IgD-negative memory B cell (primary cell): ENCODE measurements at regions not wholly inside any gene's neighbourhood (a gene's known extent, or its start where the extent isn't known, plus 50 kb on each side); places are given as distances from the start of the nearest gene placed in this dataset.

ENCODE experiments used
- H3K27ac Mint-ChIP-seq, 3 donors: one replicate each; pipeline ENCODE4 v1.8.0; 2020 to 2022; ENCODE audit warnings: mild to moderate bottlenecking in 3 of 3, mixed read lengths in 3 of 3, moderate library complexity in 1 of 3
- H3K27me3 Mint-ChIP-seq: one replicate; pipeline ENCODE4 v1.8.0; 2021; ENCODE audit warnings: mixed read lengths
- H3K36me3 Mint-ChIP-seq: one replicate; pipeline ENCODE4 v1.8.0; 2020; ENCODE audit warnings: mild to moderate bottlenecking, mixed read lengths
- H3K4me1 Mint-ChIP-seq, 3 donors: one replicate each; pipeline ENCODE4 v1.8.0; 2020 to 2022; ENCODE audit warnings: mixed read lengths in 3 of 3, mild to moderate bottlenecking in 1 of 3
- H3K4me3 Mint-ChIP-seq, 4 donors: one replicate each; pipeline ENCODE4 v1.8.0; 2020 to 2022; ENCODE audit warnings: mild to moderate bottlenecking in 4 of 4, mixed read lengths in 4 of 4, moderate library complexity in 3 of 4
- H3K9me3 Mint-ChIP-seq, 3 donors: one replicate each; pipeline ENCODE4 v1.8.0; 2020 to 2021; ENCODE audit warnings: mixed read lengths in 3 of 3, mild to moderate bottlenecking in 1 of 3

- Mint-ChIP-seq H3K36me3 (no peaks in the 10 kb centered on the region), H3K4me3 (no peak overlapping the region), H3K27me3 (no peaks in the 10 kb centered on the region), H3K27ac (no peak overlapping the region), H3K4me1 (no peaks in the 10 kb centered on the region), H3K9me3 (peaks cover 0 to 2% (median 0%) of the 10 kb centered on the region in 3 donors)
Observed at GRCh38 chr1:95386371-95386770, 152.4 kb downstream of the RWDD3 start.

DNA sequence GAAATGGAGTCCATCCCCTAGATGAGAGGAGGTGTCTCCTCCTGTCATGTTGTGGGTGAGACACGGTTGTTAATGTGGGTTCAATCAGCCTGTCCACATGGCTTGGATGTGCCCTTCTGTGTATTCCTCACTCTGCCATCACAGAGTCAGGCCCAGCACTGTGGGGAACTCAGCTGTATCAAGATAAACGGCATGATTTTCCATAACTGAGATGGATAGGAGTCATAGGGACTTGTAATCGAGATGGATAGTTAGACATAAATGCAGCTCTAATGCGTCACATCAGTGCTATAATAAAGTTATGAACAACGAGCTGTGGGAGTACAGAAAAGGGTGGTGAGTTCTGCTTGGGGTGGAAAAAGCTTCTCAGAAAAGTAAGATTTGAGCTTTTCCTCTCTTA is 152.9 kb downstream of the RWDD3 start:
- Mint-ChIP-seq H3K36me3 (no peaks in the 10 kb centered on the region), H3K4me3 (no peak overlapping the region), H3K4me1 (no peaks in the 10 kb centered on the region), H3K27ac (no peak overlapping the region), H3K9me3 (peaks cover 0 to 2% (median 0%) of the 10 kb centered on the region in 3 donors), H3K27me3 (no peaks in the 10 kb centered on the region)

- Mint-ChIP-seq H3K4me1 (no peaks in the 10 kb centered on the region), H3K27ac (no peak overlapping the region), H3K9me3 (peaks cover 0 to 2% (median 0%) of the 10 kb centered on the region in 3 donors), H3K27me3 (peaks cover 1% of the 10 kb centered on the region), H3K36me3 (no peaks in the 10 kb centered on the region), H3K4me3 (no peak overlapping the region)
Observed at GRCh38 chr1:95388031-95388430, 154.0 kb downstream of the RWDD3 start.

GRCh38 chr1:95393434-95393833 is 159.4 kb downstream of the RWDD3 start:
- Mint-ChIP-seq H3K27me3 (peaks cover 1% of the 10 kb centered on the region), H3K27ac (no peak overlapping the region), H3K9me3 (peaks cover 0 to 2% (median 0%) of the 10 kb centered on the region in 3 donors), H3K36me3 (no peaks in the 10 kb centered on the region), H3K4me3 (no peak overlapping the region), H3K4me1 (no peaks in the 10 kb centered on the region)

DNA sequence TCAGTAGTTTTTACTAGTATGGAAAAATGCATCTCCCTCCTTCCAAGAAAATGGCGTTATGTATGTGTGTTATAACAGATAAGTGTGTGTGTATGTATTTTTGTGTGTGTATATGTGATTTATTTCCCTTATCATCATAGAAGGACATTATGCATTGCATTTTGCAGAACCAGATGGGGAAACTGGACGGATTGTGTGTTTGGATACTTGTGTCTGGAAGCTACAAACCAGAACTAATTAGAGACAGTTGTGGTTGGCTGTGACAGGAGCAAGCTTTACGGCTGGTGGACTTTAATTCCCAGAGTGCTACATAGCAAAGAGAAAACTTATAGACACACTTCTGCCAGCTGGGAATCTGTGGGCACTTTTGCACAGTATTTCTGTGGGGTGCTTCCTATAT is 162.5 kb downstream of the RWDD3 start:
- Mint-ChIP-seq H3K4me3 (no peak overlapping the region), H3K36me3 (no peaks in the 10 kb centered on the region), H3K27me3 (peaks cover 1% of the 10 kb centered on the region), H3K4me1 (no peaks in the 10 kb centered on the region), H3K9me3 (peaks cover 2 to 4% (median 3%) of the 10 kb centered on the region in 3 donors), H3K27ac (peak overlapping the region in 1 of 3 donors; percentile 27)

DNA sequence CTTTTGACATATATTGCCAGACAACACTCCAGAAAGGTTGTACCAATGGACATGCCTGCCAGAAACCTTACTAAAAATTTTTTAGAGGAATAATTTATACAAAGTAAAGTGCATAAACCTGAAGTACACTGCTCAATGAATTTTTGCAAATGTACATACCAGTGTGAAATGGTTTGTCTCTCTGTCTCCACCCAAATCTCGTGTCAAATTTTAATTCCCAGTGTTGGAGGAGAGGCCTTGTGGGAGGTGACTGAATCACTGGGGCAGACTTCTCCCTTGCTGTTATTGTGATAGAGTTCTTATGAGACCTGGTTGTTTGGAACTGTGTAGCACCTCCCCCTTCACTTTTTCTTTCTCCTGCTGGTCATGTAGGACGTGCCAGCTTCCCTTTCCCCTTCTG is 168.8 kb downstream of the RWDD3 start:
- Mint-ChIP-seq H3K4me1 (no peaks in the 10 kb centered on the region), H3K36me3 (no peaks in the 10 kb centered on the region), H3K27me3 (peaks cover 4% of the 10 kb centered on the region), H3K27ac (no peak overlapping the region), H3K9me3 (peaks cover 4 to 19% (median 9%) of the 10 kb centered on the region in 3 donors), H3K4me3 (no peak overlapping the region)

- Mint-ChIP-seq H3K27ac (no peak overlapping the region), H3K9me3 (peaks cover 0 to 15% (median 9%) of the 10 kb centered on the region in 3 donors), H3K4me3 (no peak overlapping the region), H3K4me1 (no peaks in the 10 kb centered on the region), H3K27me3 (peaks cover 4% of the 10 kb centered on the region), H3K36me3 (no peaks in the 10 kb centered on the region)
Observed at GRCh38 chr1:95406279-95406678, 172.3 kb downstream of the RWDD3 start.

DNA sequence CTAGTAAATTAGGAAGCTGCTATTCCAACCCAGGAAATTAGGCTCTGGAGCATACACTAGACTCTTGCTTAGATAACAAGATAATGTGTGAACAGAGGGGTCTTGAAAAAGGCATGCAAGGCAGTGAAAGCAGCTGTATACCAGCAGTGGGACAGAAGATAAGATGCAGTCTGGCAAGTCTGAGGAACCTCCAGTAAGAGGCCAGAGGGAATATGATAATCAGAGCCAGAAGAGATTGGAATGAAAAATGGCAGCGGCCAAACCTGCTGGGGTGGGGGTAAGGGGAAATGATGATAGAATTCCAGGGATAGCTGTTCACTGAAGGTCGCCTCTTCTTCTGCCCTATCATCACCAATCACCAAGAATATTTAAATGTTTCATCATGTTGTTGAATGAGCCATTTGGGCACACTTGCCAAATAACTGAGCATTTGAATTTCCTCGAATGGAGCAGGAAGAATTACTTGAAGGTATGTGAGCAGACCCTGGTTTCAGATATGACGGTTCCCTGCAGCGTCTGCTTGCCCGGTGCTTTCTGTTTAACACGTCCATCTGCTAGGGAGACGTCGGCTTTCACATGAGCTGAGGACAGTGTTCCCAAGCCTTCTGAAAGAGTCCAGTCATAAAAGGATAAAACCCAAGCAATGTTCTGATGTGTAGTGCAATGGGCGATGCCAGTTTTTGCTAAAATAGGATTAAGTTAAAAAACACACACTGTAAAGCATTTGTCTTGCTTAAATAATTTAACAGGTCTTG is 173.3 kb downstream of the RWDD3 start:
- Mint-ChIP-seq H3K4me3 (no peak overlapping the region), H3K27ac (no peak overlapping the region), H3K27me3 (peaks cover 4% of the 10 kb centered on the region), H3K36me3 (no peaks in the 10 kb centered on the region), H3K9me3 (peaks cover 0 to 15% (median 9%) of the 10 kb centered on the region in 3 donors), H3K4me1 (no peaks in the 10 kb centered on the region)

DNA sequence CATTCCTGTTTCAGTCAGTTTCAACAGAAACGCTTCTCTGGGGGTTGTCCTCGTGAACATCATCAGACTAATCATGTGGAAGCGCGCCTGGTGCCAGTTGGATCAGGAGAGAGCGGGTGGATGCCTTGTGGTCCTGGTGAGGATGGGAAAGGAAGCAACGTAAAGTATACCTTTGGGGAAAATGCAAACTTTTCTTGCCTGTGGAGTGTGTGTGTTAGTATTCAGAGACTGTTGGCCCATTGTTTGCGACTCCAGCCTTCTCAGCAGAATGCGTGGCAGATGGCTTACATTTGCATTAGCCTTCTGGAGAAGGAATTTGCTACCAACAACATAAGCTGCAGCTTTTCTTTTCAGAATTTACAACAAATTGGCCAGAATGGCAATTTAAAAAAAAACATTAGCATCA is 173.9 kb downstream of the RWDD3 start:
- Mint-ChIP-seq H3K4me1 (no peaks in the 10 kb centered on the region), H3K27me3 (peaks cover 4% of the 10 kb centered on the region), H3K36me3 (no peaks in the 10 kb centered on the region), H3K4me3 (no peak overlapping the region), H3K27ac (no peak overlapping the region), H3K9me3 (peaks cover 0 to 15% (median 9%) of the 10 kb centered on the region in 3 donors)

DNA sequence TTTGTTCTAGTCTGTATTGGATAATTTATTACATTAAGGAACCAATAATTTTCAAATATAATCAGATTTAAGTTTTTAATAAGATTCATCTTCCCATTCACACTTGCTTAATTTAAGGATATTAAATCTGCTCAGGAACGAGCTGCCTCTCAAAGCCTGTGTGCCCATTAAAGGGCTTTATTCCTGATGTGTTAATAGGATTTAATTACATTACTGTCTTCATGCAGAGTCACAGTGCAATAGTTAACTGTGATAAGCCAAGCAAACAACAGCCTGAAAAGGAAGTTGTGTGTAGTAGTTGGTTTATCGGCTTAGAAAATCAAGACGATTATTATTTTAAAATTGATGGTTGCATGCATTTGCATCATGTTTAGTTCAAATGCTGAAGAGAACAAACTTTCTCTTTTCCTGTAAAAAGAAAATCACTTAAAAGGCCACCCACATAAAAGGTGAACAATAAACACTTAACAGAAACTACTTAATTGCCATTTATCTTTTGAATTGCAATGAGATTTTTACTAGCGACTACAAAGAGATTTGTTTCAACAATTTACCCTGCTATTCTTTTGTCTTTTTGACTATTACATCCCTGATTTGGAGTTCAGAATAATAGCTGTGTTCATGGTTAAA is 174.6 kb downstream of the RWDD3 start:
- Mint-ChIP-seq H3K36me3 (no peaks in the 10 kb centered on the region), H3K27me3 (peaks cover 4% of the 10 kb centered on the region), H3K9me3 (peaks cover 0 to 7% (median 4%) of the 10 kb centered on the region in 3 donors), H3K27ac (no peak overlapping the region), H3K4me1 (no peaks in the 10 kb centered on the region), H3K4me3 (no peak overlapping the region)

DNA sequence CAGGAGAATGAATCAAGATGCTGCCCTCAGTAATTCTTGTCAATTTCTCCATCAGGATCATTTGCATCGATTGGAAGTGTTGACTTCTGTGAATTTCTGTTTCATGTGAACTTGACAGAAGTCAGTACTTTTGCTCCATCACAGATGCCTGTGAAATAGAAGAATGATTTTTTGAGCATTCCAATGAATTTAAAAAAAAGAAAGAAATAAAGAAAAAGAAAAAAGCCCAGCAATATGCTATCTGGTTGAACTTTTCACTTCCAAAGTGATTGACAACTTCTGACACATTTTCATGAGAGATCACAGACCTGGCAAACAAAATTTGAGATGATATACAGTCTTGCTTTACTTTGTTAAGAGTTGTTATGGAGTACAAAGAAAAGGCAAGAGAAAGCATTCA is 175.3 kb downstream of the RWDD3 start:
- Mint-ChIP-seq H3K9me3 (peaks cover 0 to 6% (median 4%) of the 10 kb centered on the region in 3 donors), H3K4me1 (no peaks in the 10 kb centered on the region), H3K27ac (peak overlapping the region in 1 of 3 donors; percentile 13), H3K4me3 (no peak overlapping the region), H3K36me3 (no peaks in the 10 kb centered on the region), H3K27me3 (peaks cover 4% of the 10 kb centered on the region)

- Mint-ChIP-seq H3K27ac (peak overlapping the region in 1 of 3 donors; percentile 13), H3K4me3 (no peak overlapping the region), H3K9me3 (peaks cover 2 to 3% (median 2%) of the 10 kb centered on the region in 3 donors), H3K36me3 (no peaks in the 10 kb centered on the region), H3K27me3 (peaks cover 4% of the 10 kb centered on the region), H3K4me1 (no peaks in the 10 kb centered on the region)
Observed at GRCh38 chr1:95409901-95410300, 175.9 kb downstream of the RWDD3 start.

DNA sequence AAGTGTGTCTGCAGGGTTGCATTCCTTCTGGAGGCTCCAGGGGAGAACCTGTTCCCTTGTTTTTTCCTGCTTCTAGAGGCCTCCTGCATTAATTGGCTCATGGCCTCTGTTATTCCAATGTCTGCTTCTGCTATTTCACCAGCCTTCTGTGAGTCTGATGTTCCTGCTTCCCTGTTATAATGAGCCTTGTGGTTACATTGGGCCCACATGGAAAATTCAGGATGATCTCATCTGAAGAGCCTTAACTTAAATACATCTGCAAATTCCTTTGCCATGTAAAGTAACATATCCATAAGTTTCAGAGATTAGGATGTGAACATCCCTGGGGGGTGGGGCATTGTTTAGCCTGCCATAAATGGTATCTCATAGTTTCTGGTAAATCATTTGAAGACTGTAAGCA is 181.1 kb downstream of the RWDD3 start:
- Mint-ChIP-seq H3K4me3 (no peak overlapping the region), H3K27me3 (no peaks in the 10 kb centered on the region), H3K4me1 (no peaks in the 10 kb centered on the region), H3K36me3 (no peaks in the 10 kb centered on the region), H3K9me3 (peaks cover 0 to 4% (median 2%) of the 10 kb centered on the region in 3 donors), H3K27ac (no peak overlapping the region)

DNA sequence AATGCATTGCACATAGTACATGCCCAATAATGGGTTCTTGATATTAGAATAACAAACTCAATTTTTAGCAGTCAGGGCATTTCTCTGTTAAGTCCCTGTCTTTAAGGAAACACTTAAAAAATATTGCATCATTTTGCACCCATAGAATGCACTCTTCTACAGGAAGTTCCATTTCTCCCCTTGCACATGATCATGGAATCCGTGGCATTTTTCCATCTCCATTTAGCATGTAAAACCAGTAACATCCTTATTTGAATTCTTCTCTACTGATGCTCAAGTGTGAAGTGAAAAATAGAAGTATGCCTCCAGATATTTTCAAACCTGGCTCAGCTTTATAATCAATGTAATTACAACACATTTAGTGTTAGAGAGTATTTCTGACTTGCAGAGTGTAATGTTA is 192.8 kb downstream of the RWDD3 start:
- H3K9me3 Mint-ChIP-seq, result peaks cover 2 to 6% (median 5%) of the 10 kb centered on the region in 3 donors
- H3K27ac Mint-ChIP-seq, result no peak overlapping the region
- peaks cover 6% of the 10 kb centered on the region for H3K27me3 Mint-ChIP-seq
- H3K4me3 Mint-ChIP-seq, result no peak overlapping the region
- no peaks in the 10 kb centered on the region for H3K36me3 Mint-ChIP-seq
- H3K4me1 Mint-ChIP-seq, result peaks cover 0 to 2% (median 0%) of the 10 kb centered on the region in 3 donors

DNA sequence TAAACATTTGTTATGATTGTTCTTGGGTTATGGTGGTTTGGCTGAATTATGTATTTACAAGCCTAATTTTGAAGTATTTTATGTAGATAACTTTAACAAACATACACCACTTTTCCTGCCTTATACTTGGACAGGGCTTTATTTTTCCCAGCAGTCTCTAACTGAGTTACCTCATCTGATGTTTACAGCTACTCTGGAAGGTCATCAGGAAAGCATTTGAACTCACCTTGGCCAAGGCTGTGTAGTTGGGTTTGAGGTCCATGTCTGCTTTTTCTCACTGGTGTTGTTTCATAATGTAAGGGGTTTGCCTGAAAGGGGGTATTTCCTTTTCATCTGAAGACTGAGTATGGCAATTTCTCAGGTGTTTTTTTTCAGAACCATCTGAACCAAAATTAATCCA is 193.5 kb downstream of the RWDD3 start:
- peaks cover 2 to 6% (median 2%) of the 10 kb centered on the region in 3 donors for H3K9me3 Mint-ChIP-seq
- H3K4me1 Mint-ChIP-seq, result no peaks in the 10 kb centered on the region
- H3K36me3 Mint-ChIP-seq, result no peaks in the 10 kb centered on the region
- no peak overlapping the region for H3K4me3 Mint-ChIP-seq
- H3K27ac Mint-ChIP-seq, result no peak overlapping the region
- peaks cover 6% of the 10 kb centered on the region for H3K27me3 Mint-ChIP-seq

DNA sequence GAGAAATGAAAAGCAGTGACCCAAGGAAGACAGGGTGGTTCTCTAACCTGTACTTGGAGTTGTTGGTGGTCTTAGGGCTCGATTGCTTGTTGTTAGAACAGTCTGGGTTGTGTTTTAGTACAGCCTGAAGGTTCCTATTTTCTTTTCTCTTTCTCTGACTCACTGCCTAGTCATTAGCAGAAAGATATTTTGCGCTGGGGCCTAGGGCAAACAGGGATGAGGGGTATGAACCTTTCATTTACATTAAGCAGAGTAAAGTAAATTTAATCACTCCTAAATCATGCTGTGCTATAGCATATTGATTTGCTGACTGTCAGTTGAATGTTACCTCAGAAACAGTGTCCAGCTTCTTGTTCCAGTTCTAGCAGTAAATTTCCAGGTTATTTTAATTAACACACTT is 197.2 kb downstream of the RWDD3 start:
- H3K4me1 Mint-ChIP-seq, result no peaks in the 10 kb centered on the region
- H3K36me3 Mint-ChIP-seq, result no peaks in the 10 kb centered on the region
- H3K27me3 Mint-ChIP-seq, result no peaks in the 10 kb centered on the region
- H3K4me3 Mint-ChIP-seq, result no peak overlapping the region
- peaks cover 0 to 6% (median 5%) of the 10 kb centered on the region in 3 donors for H3K9me3 Mint-ChIP-seq
- no peak overlapping the region for H3K27ac Mint-ChIP-seq
